ENCODE measurements at regions not wholly inside any gene's neighbourhood (a gene's known extent, or its start where the extent isn't known, plus 50 kb on each side); places are given as distances from the start of the nearest gene placed in this dataset.
"Not testable (repeated sequence)": the region's sequence is repeated elsewhere in the genome, so short reads cannot be mapped to it uniquely, and the experiment has no call there.

DNA sequence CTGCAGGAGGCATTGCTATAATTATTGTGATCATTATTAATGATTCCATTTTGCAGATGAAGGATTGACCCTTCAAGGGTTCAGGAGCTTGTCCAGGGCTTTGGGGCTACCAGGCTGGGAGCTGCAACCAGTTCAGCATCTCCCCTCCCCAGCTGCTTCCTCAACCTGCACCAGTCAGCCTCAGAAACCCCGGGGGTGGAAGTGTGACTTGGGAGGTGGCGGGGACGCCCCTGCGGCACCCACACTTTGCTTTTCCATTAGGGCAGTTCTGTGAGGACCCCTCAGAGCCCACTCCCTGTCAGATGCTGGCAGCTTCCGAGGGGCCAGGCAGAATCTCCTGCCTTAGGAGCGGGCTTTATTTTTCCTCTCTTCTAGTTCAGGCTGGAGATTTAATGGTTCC is 85.6 kb downstream of the OLFM1 start:
- DNase-seq: no peak

DNA sequence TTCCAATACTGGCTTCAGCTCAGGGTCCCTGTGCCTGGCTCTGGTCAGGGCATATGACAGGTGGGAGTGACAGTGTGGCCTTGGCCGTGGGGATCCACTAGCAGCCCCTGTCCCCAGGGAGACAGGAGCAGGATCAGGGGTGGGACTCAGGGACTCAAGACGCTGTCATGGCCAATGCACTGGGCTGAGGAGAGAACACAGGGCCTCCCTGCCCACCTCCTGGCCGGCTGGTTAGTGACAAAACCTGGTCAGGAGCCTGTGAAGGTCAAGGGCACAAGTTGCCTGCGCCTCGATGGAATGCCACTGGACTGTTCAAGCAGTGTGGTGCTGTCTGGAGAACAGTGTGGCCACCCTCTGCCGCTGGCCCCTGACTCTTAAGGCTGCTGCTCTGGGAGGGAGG is 86.8 kb downstream of the OLFM1 start:
- no peak for DNase-seq

DNA sequence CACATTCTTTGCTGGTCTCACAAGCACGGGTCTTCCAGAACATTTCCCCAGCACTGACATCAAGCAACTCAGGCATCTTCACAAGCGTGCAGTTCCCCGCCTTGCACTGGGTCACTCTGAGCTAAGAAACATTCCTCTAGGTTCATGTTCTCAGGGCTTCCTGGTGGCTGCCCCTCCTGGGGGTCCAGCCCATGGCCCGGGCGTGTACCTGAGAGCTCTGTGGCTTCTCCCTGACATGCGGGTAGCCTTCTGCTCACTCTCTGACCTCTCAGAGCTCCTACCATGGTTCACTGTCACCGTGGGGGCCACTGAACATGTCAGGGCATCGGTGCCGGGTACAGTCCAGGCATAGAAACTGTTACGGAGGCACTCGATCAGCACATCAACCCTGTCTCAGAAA is 87.5 kb downstream of the OLFM1 start:
- DNase-seq: no peak

DNA sequence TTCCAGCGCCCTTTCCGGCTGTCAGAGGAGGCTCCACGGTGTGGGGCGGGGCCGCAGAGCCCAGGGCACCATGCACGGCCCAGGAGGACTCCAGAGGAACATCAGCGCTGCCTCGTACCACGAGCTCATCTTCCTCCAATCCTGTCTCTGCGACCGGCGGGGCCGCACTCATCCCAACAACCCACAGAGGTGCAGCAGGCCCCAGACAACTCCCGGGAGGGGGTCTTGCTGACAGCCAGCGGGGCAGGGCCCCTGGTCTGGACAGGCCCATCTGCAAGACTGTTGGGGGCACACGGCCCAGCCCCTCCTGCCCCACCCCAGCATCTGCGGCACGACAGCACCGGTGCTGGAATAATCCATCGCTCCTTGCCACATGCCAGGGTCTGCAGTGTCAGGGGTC is 88.8 kb downstream of the OLFM1 start:
- no peak for DNase-seq

DNA sequence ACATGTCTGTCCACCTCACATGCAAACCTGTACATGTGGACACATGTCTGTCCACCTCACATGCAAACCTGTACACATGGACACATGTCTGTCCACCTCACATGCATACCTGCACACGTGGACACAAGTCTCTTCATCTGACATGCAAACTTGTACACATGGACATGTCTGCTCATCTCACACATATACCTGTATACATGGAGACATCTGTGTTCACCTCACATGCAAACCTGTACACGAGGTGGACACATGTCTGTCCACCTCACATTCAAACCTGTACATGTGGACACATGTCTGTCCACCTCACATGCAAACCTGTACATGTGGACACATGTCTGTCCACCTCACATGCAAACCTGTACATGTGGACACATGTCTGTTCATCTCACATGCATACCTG is 90.1 kb downstream of the OLFM1 start:
- not testable (repeated sequence) for DNase-seq

DNA sequence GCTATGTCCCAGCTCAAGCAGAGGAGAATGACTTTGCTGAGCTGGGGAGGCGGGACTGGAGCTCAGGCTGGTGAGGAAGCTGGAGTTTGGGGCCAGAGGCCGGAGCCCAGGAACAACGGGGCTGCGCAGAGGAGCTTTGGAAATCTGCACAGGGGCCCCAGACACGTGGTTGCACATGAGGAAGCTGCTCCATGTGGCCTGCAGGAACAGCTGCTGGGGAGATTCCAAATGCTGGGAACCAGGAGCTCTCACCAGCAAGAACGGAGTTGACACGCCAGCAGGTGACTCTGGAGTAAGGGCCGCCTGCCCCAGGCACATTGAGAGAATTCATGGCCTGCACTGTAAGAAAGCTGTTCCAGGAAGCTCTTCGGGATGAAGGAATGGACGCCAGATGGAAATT is 91.0 kb downstream of the OLFM1 start:
- DNase-seq: no peak

DNA sequence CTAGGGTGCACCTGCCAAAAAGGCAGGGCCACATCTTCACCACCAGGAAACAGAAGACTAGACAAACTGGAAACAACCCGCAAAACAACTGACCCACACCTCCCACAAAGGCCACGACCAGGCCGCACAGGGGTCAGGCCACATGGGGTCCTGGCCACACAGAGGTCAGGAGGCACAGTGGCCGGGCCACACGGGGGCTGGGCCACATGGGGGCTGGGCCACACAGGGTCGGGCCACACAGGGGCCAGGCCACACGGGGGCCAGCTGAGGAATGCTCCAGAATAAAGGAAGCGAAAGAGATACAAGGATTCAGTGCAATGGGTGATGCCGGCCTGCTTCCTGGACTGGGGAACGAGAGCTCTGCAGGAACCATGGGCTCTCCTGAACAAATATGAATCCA is 91.6 kb downstream of the OLFM1 start:
- no peak for DNase-seq

DNA sequence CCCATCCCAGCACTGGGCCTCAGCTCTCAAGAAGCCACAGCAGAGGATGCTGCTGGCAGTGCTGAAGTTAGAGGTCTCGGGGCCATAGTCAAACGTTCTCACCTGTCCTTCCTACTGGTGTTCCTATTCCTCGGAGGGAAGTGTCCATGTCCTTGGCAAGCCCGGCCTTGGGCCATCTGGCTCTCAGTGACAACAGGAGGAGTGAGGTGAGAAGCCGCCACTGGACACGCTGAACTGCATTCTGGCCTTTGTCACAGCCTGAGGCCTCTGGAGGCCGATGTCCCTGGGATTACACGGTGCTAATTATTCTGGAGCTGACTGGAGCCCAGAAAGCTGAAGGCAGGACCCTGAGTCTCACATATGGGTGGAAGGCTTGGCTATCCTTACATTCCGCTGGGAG is 92.5 kb downstream of the OLFM1 start:
- no peak for DNase-seq

DNA sequence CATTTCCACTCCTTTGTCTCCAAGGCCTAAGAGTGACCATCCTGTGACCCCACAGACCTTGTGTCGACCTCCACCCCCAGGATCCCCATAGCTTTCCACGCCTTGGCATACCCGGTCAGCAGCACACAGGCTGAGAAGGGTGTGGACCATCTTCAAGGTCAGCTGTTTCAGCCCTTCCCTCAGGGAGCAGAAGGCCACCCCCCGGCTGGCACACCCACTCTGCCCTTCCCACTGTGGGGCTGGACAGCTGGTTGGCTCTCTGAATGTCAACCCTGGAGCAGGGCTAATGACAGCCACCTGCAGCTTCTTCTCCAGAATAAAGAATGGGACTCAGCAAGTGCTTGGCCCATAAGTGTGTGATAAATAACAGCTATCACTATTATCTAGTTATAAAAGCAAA is 93.1 kb downstream of the OLFM1 start:
- no peak for DNase-seq

DNA sequence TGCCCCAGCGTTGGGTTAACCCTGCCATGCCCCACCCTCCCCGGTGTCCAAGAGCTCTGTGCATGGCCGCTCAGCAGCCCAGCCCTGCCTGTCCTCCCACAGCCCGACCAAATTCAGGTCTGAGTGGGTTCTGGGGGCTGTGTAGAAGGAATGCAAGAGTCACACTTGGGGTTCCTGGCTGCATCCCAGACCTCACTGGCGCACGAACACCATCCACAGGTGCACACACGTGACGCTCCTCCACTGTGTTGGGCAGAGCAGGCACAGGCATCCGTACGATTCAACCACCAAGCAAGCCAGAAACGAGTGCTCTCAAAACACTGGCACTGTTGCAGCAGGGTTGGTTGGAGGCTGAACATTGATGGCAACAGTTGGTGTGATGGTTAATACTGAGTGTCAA is 93.9 kb downstream of the OLFM1 start:
- DNase-seq: no peak

DNA sequence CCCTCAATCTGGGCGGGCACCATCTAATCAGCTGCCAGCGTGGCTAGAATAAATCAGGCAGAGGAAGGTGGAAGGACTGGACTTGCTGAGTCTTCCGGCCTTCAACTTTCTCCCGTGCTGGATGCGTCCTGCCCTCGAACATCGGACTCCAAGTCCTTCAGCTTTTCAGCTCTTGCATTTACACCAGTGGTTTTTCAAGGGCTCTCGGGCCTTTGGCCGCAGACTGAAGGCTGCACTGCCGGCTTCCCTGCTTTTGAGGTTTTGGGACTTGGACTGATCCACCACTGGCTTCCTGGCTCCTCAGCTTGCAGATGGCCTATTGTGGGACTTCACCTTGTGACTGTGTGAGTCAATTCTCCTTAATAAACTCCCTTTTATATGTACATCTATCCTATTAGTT is 94.4 kb downstream of the OLFM1 start:
- not testable (repeated sequence) for DNase-seq

DNA sequence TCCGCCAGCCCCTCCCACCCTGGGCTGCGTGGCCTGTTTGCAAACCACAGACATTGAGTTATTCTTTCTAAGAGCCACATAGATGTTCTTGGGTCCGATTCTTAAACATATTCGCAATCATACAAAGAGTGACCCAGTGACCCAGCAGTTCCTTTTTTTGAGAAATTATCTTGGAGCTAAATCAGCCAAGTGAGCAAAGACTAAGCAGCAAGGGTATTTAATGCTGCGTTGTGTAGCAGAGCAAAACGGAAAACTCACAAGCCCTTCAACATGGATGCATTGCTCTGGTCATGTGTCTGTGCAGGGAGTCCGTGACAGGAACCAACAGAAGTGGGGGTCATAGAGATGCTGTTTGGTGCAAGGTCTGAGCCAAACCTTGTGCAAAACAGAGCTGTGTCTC is 95.6 kb downstream of the OLFM1 start:
- no peak for DNase-seq

DNA sequence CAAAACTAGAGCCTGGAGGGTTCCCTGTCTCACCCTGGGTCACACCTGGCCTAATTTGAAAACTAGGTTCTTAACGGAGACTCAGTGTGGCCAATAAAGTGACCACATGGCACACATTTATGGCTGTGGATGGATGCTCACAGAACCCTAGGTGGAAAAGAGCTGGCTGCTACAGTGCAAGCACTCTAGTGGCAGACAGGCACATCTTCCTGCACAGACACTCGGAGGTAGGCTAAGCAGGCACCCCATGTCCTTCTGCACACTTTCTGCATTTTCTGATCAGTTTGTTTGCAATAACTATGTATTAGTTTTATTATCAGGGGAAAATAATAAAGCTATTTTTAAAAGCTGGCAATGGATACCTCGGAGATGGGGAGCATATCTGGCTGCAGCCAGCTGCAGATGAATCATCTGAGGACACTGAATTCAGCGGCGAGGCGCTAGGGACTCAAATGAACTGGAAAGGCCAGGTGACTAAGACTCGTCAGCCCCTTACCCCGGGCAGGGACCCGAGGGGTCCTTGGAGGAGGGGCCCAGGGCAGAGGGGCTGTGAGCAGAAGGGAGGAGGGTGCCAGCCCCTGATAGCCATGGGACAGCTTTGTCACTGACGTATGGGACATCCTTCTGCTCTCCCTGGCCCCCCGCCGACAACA is 96.2 kb downstream of the OLFM1 start:
- DNase-seq: no peak

DNA sequence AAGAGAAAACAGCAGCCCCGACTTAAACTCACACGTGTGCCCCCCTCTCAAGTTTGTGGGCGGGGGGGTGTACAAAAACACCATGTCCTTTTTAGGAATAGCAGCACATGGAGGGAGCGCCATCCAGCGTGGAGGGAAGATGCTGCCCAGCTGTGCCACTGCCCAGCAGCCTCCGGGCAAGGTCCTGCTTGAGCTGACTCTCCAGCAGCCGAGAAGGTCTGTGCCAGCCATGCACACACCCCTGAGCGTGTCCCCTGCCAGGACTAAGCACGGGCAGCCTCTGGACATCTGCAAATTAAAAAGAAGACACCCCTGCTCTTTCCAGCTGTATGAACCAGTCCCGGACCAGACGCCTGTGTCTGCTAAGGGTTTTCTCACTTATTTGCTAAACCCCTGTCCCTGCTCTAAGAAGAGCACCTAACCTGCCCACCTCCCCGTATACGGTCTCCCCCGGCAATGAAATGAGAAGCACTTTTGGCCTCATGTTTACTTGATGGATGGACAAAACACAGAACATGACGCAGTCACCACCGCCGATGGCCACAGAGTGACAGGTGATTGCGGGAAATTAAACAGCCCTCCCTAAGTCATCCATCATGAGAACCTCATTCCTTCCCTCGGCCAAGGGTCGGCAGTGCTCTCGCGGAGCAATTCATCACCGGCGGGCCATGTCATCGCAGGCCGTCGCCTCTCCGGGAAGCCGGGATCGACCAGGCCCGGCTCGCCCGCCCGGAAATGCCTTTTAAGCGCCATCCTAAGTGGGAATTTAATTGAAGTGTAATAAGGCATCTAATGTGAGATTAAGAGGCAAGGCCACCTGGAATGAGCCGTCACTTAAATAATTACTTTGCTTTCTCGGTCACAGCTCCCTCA is 96.9 kb downstream of the OLFM1 start:
- no peak for DNase-seq

DNA sequence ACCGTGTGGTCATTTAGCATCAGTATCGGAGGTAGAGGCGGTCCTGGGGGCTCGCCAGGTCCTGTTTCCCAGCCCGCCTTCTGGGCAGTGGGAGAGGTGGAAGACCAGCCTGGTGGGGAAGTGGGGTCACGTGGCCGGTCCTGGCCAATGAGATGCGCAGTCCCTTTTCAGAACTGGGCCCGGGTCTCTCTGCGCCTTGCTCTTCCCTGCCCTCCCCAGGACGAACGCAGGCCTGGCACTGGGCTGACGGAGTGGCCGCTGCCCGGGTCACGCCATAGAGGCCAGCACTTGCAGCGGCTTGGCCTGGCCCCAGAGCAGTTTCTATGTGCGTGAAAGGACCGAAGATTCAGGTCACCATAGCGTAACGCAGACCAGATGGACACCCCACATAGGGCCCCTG is 97.6 kb downstream of the OLFM1 start:
- DNase-seq: no peak

DNA sequence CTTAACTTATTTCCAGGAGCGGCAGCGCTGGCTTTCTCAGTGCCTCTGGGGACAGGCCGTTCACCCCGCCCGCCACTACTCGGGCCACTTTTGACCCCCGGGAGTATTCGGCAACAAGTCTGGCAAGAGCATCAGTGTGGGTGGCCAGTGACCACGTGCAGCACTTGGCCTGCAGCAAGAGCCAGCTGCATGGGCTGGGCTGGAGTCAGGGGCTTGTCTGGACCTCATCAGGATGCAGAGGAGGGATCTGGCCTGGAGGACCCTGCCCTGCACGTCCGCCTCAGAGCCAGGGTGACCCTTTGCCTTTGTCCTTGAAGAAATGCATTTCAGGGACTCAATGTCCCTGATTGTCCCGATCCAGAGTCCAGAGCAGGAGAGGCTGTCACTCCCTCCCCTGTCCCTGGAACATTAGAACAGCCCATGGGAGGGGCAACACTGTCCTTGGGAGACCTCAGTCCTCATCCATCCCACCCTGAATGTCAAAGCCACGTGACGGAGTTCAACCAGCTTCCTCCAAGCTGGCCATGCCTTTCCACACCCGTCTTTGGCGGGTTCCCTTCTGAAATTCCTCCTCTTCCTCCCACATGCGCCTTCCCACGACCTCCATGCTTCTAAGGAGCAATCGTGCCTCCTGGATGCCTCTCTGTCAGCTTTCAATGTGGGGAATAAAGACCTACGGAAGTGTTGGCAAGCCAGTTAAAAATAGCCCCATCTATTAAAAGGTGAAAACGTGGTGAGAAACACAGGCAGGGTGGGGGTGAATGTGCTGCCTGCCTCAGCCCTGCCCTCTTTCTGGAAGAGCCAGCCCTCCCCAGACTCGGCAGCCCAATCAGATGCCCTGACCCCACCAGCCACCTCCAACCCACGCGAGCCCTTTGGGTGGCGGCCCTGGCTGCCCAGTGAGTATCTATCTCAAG is 99.0 kb downstream of the OLFM1 start:
- no peak for DNase-seq

DNA sequence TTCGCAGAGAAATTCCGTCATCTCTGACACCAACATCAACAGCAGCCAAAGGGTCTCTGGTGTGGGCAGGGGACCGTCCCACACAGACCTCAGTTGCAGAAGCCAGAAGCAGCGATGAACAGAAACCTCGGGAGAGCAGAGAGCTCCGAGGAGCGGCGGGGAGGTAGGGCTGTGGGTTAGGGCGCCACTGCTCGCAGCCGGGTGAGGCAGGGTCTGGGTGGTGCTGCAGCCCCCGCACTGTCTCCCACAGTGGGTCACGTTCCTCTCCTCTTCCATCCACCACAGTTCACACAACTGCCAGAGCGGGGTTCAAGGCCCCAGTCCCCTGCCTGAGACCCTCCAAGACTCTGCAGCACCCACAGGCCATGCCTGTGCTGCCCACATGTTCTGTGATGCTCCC is 99.9 kb downstream of the OLFM1 start:
- no peak for DNase-seq

DNA sequence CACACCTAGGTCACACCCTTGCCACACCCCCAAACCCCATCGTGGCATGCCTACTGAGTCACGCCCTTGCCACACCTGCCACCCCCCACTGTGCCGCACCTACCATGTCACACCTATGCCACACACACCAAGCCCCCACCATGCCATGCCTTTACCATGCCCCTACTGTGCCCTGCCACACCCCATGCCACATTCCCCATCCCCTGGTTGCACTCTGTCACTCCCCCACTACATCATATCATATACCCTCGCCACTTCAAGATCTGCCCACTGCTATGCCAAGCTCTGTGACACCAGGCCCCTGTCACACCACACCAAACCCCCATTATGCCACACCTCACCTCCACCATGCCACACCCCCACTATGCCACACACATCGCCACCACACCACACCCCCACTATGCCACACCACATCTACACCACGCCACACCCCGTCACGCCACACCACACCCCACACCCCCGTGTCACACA is 101.2 kb downstream of the OLFM1 start:
- DNase-seq: no peak

DNA sequence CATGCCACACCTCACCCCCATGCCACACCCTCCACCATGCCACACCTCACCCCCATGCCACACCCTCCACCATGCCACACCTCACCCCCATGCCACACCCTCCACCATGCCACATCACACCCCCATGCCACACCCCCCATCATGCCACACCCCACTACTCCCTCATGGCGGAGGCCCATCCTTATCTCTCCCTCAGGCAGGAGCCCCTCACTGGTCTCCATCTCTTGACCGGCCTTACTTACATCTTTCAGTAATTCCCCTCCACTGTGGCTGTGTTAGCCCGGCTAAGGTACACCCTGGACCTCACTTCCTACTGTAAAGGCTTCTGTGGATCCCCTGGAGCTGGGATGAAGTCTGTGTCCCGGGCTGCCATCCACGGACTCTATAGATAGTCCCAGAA is 102.0 kb downstream of the OLFM1 start:
- no peak for DNase-seq

DNA sequence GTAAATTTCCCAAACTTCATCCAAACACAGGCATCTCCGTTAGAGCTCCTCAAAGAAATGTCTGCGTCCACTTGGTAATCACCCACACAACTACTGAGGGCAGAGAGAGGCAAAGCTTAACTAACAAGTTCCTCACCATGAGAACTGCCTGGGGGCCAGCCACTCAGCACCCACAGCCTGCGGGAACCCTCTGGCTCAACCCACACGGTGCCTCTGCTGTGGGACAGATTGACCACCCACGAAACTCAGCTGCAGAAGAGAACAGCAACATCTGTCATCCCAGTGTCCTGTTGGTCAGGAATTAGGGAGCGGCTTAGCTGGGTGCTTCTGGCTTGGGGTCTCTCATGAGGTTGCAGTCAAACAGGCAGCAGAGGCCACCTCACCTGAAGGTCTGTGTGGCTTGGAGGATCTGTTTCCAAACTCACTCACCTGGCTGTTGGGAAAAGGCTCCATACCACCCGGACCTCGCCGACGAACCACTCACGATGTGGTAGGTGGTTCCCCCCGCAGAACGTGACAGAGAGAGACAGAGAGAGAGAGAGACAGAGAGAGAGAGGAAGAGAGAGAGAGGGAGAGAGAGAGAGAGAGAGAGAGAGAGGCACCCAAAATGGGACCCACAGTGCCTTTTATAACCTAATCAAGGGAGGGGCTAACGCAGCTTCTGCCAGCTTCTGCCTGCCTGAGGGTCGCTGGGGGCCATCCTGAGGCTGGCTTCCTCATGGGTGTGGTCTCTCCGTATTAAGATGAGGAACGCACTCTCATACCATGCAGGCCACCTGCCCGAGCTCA is 103.5 kb downstream of the OLFM1 start:
- no peak for DNase-seq

DNA sequence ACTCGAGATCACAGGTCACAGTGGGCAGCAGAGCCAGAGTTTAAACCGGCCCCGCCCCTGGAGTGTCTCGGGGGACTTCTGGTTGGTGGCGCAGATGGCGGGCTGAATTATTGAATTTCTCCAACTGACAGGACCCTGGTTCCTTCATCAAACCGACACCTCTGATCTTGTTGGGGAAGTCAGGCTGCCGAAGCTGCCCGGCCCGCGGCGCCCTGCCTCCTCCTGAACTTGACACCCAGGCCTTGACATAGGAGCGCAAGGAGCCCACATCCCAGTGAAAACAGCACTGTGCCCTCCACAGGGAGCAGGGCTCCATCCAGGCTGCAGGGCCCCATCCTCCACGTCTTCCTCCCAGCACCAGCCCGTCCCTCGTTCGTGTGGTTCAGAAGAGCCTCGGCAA is 105.2 kb downstream of the OLFM1 start:
- DNase-seq: no peak

DNA sequence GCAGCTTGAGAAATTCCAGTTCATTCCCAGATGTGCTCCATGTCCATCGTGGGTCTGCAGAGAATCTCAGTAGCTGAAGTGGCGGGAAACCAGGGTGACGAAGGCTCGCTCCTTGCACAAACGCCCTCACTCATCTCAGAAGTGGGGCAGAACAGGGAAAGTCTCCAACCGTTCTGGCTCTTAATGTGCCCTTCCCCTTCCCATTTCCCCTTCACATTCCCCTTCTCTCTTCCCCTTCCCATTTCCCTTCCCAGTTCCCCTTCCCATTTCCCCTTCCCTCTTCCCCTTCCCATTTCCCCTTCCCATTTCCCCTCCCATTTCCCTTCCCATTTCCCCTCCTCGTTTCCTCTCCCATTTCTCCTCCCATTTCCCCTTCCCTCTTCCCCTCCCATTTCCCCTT is 108.5 kb downstream of the OLFM1 start:
- not testable (repeated sequence) for DNase-seq

DNA sequence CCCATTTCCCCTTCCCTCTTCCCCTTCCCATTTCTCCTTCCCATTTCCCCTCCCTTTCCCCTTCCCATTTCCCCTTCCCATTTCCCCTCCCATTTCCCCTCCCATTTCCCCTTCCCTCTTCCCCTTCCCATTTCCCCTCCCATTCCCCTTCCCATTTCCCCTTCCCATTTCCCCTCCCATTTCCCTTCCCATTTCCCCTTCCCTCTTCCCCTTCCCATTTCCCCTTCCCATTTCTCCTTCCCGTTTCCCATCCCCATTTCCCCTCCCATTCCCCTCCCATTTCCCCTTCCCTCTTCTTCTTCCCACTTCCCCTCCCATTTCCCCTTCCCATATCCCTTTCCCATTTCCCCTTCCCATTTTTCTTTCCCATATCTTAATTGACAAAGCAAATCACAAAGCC is 109.0 kb downstream of the OLFM1 start:
- DNase-seq: no peak
